HepG2 (cell line): ENCODE measurements at regions not wholly inside any gene's neighbourhood (a gene's known extent, or its start where the extent isn't known, plus 50 kb on each side); places are given as distances from the start of the nearest gene placed in this dataset.

Source experiments
- ATAC-seq: fragments of 200-7000 bp; cut with Tn5 transposase; 3 replicates; pipeline ENCODE4 v1.9.1; 2020; ENCODE audit warnings: mild to moderate bottlenecking, moderate library complexity
- BruUV-seq: library from RNA; stranded (reverse); fragments of 400-500 nt; replicated peaks from 2 replicates; lab custom pipeline; 2021; lab: Mats Ljungman, UMichigan
- CTCF ChIA-PET: fragments of 300-600 bp; formaldehyde crosslinking; extraction: SDS; loops from one replicate; lab custom pipeline; 2021; ENCODE audit warnings: low total read pairs, inconsistent platforms, low intra/inter-chr PET ratio; lab: Yijun Ruan, JAX
- POLR2A ChIA-PET: fragments of 350-600 bp; sonication (Branson Sonifier 250); formaldehyde crosslinking; loops from one replicate; lab custom pipeline; 2020; ENCODE audit warnings: antibody characterized with exemption, inconsistent platforms; lab: Yijun Ruan, JAX
- DNase-seq: peaks from one replicate; pipeline ENCODE4 v3.0.0-alpha.2; 2015; ENCODE audit warnings: low spot score
- FAIRE-seq: peaks from 3 replicates; lab custom pipeline; 2011; peaks lifted over from hg19 to GRCh38; lab: Jason Lieb, UNC
- H2AFZ ChIP-seq: one replicate; pipeline ENCODE4 v1.6.1; 2011; ENCODE audit warnings: low read length, inconsistent platforms
- H3K27ac ChIP-seq: fragments of 300-600 bp; 3 replicates; pipeline ENCODE4 v1.8.0; 2011; ENCODE audit warnings: mixed run types, mild to moderate bottlenecking, mixed read lengths, low read length, inconsistent platforms; ENCODE audit not compliant: insufficient read depth; ENCODE audit errors: extremely low read length
- H3K27me3 ChIP-seq, 2 experiments: fragments of 200-600 bp in 1 of 2; 2 replicates in 1 of 2; 3 replicates in 1 of 2; pipeline versions ENCODE4 v1.6.0 to v1.8.0; 2011; ENCODE audit warnings: low read length in 2 of 2, mild to moderate bottlenecking in 2 of 2, moderate library complexity in 2 of 2, inconsistent platforms in 1 of 2; ENCODE audit not compliant: insufficient read depth in 2 of 2, control insufficient read depth in 1 of 2
- H3K36me3 ChIP-seq, 2 experiments: fragments of 200-600 bp in 1 of 2; replicated peaks in 1 of 2; 2 replicates in 1 of 2; 3 replicates in 1 of 2; pipeline versions ENCODE4 v1.5.1 to v1.8.0; 2011; ENCODE audit warnings: low read length in 2 of 2, inconsistent platforms in 1 of 2; ENCODE audit not compliant: insufficient read depth in 2 of 2, control insufficient read depth in 1 of 2
- H3K4me1 ChIP-seq: 2 replicates; pipeline ENCODE4 v1.5.1; 2012; ENCODE audit warnings: low read length, inconsistent platforms; ENCODE audit not compliant: insufficient read depth
- H3K4me2 ChIP-seq: 2 replicates; pipeline ENCODE4 v1.6.0; 2011; ENCODE audit warnings: low read depth, low read length, inconsistent platforms
- H3K4me3 ChIP-seq, 3 experiments: fragments of 200-600 bp in 1 of 3; sonication (generic), shearing (Covaris generic) in 1 of 3; replicated peaks in 1 of 3; 2 replicates each; pipeline ENCODE4 v1.5.1; 2011 to 2016; ENCODE audit warnings: low read length in 3 of 3, inconsistent platforms in 2 of 3, low read depth in 2 of 3, mild to moderate bottlenecking in 2 of 3, control low read depth in 1 of 3, mixed read lengths in 1 of 3; ENCODE audit not compliant: insufficient read depth in 1 of 3
- H3K79me2 ChIP-seq: one replicate; pipeline ENCODE4 v1.6.1; 2011; ENCODE audit warnings: low read length, inconsistent platforms; ENCODE audit not compliant: insufficient read depth
- H3K9ac ChIP-seq: 2 replicates; pipeline ENCODE4 v1.6.0; 2011; ENCODE audit warnings: mild to moderate bottlenecking, low read depth, low read length, inconsistent platforms; ENCODE audit not compliant: insufficient read depth
- H3K9me3 ChIP-seq: 2 replicates; pipeline ENCODE4 v1.5.1; 2012; ENCODE audit warnings: mild to moderate bottlenecking, low read length
- H4K20me1 ChIP-seq: 2 replicates; pipeline ENCODE4 v1.6.0; 2011; ENCODE audit warnings: inconsistent platforms, mild to moderate bottlenecking, low read length, moderate library complexity; ENCODE audit not compliant: insufficient read depth
- AGO1 ChIP-seq: fragments of 200-400 bp; formaldehyde crosslinking; IDR thresholded peaks from 2 replicates; pipeline ENCODE4 v1.6.1; 2017; ENCODE audit warnings: mild to moderate bottlenecking, low read depth, low read length, moderate library complexity; ENCODE audit not compliant: poor library complexity, severe bottlenecking
- GLMP ChIP-seq: sonication (generic); formaldehyde crosslinking; IDR thresholded peaks from 2 replicates; pipeline ENCODE4 v1.9.0; 2021; ENCODE audit warnings: missing genetic modification reagents, mild to moderate bottlenecking, borderline replicate concordance
- NBN ChIP-seq: fragments of 450-650 bp; conservative IDR thresholded peaks from 2 replicates; pipeline ENCODE4 v1.6.1; 2017
- PAF1 ChIP-seq: IDR thresholded peaks from 2 replicates; pipeline ENCODE4 v1.6.1; 2016; ENCODE audit warnings: missing genetic modification reagents, missing compliant biosample characterization
- SPEN ChIP-seq: sonication (generic); formaldehyde crosslinking; IDR thresholded peaks from 2 replicates; pipeline ENCODE4 v1.5.1; 2020; ENCODE audit warnings: low read depth, mild to moderate bottlenecking, missing genetic modification reagents
- ZBTB2 ChIP-seq: sonication (generic); formaldehyde crosslinking; IDR thresholded peaks from 2 replicates; pipeline ENCODE4 v1.8.0; 2022; ENCODE audit warnings: low read depth, missing genetic modification reagents
- ZBTB44 ChIP-seq: sonication (generic); formaldehyde crosslinking; IDR thresholded peaks from 2 replicates; pipeline ENCODE4 v1.4.0; 2020; ENCODE audit warnings: missing genetic modification reagents
- ZFP41 ChIP-seq: sonication (generic); formaldehyde crosslinking; IDR thresholded peaks from 2 replicates; pipeline ENCODE4 v1.4.0; 2020; ENCODE audit warnings: mild to moderate bottlenecking, missing genetic modification reagents, borderline replicate concordance
- ZKSCAN8 ChIP-seq: IDR thresholded peaks from 2 replicates; pipeline ENCODE4 v1.6.1; 2016; ENCODE audit warnings: borderline replicate concordance, missing genetic modification reagents, missing compliant biosample characterization
- ZNF33A ChIP-seq: sonication (generic); formaldehyde crosslinking; IDR thresholded peaks from 2 replicates; pipeline ENCODE4 v1.5.1; 2020; ENCODE audit warnings: missing genetic modification reagents, mild to moderate bottlenecking, moderate library complexity, borderline replicate concordance
- WGBS: methylation state at CpG from one replicate; pipeline ENCODE4 v1.1.6; 2017; ENCODE audit warnings: low lambda C conversion rate; 5-methylcytosine and 5-hydroxymethylcytosine counted together
- in situ Hi-C: cut with HindIII; loops from 2 replicates; pipeline ENCODE4 v1.10.0; 2017; ENCODE audit warnings: low pct_unique_long_range_greater_than_20kb; ENCODE audit not compliant: extremely low pct_ligation_motif_present
- intact Hi-C: fragments of 100-400 bp; cut with micrococcal nuclease; formaldehyde crosslinking; loops from one replicate; pipeline ENCODE4 v1.10.0; 2022; ENCODE audit not compliant: unreplicated experiment

GRCh38 chr4:188824553-188824952, 685.3 kb downstream of the TRIML1 start:
- Histone ChIP-seq H3K9ac (no peak overlapping the region), H3K27ac (no peak overlapping the region), H3K79me2 (no peaks in the 10 kb centered on the region), H4K20me1 (no peaks in the 10 kb centered on the region), H3K36me3 (no peaks in the 10 kb centered on the region), H3K27me3 (no peaks in the 10 kb centered on the region), H3K4me1 (no peaks in the 10 kb centered on the region), H3K4me3 (no peak overlapping the region), H3K9me3 (peaks cover 5% of the 10 kb centered on the region; the same call in 1 of the 2 replicates), H3K4me2 (no peak overlapping the region), H2AFZ (no peak overlapping the region)
- FAIRE-seq = no peak
- DNase-seq = no peak
- CTCF ChIA-PET = no interaction called here
- POLR2A ChIA-PET = no interaction called here
- BruUV-seq = no TSS peak
- in situ Hi-C loops = no loop called here
- intact Hi-C loops = no loop called here
- ATAC-seq = no peak
- WGBS = 40% methylated on average over 1 of the region's 17 CpGs
- TF ChIP-seq SPEN (CRISPR knock-in tag) = no peak
- TF ChIP-seq GLMP = no peak
- no peak for TF ChIP-seq ZFP41 (CRISPR knock-in tag)
- no peak for TF ChIP-seq ZBTB44 (CRISPR knock-in tag)
- no peak for TF ChIP-seq ZKSCAN8 (CRISPR knock-in tag)
- TF ChIP-seq PAF1 (CRISPR knock-in tag) = no peak
- TF ChIP-seq ZBTB2 (CRISPR knock-in tag) = no peak
- no peak for TF ChIP-seq AGO1
- TF ChIP-seq NBN = no peak
- no peak for TF ChIP-seq ZNF33A (CRISPR knock-in tag)
